Astrocyte (in vitro differentiated cells and primary cell): ENCODE measurements at regions not wholly inside any gene's neighbourhood (a gene's known extent, or its start where the extent isn't known, plus 50 kb on each side); places are given as distances from the start of the nearest gene placed in this dataset.

Experiments used
- DNase-seq: peaks from one replicate; pipeline ENCODE4 v3.0.0-alpha.2; 2010; ENCODE audit warnings: low read depth
- FAIRE-seq: peaks from 2 replicates; lab custom pipeline; 2011; peaks lifted over from hg19 to GRCh38; lab: Jason Lieb, UNC
- H2AFZ ChIP-seq: 2 replicates; pipeline ENCODE4 v1.6.0; 2012; ENCODE audit warnings: low read depth, low read length, inconsistent platforms
- H3K27ac ChIP-seq: 2 replicates; pipeline ENCODE4 v1.5.1; 2011; ENCODE audit warnings: low read depth, low read length, inconsistent platforms
- H3K27me3 ChIP-seq: 2 replicates; pipeline ENCODE4 v1.6.0; 2011; ENCODE audit warnings: low read length, inconsistent platforms; ENCODE audit not compliant: insufficient read depth
- H3K36me3 ChIP-seq: 2 replicates; pipeline ENCODE4 v1.5.1; 2011; ENCODE audit warnings: low read length, inconsistent platforms; ENCODE audit not compliant: insufficient read depth
- H3K4me1 ChIP-seq: 2 replicates; pipeline ENCODE4 v1.5.1; 2011; ENCODE audit warnings: low read length, inconsistent platforms; ENCODE audit not compliant: insufficient read depth
- H3K4me2 ChIP-seq: 2 replicates; pipeline ENCODE4 v1.6.0; 2012; ENCODE audit warnings: low read length, inconsistent platforms
- H3K4me3 ChIP-seq: 2 replicates; pipeline ENCODE4 v1.5.1; 2011; ENCODE audit warnings: low read depth, mild to moderate bottlenecking, low read length, inconsistent platforms; ENCODE audit not compliant: insufficient read depth
- H3K79me2 ChIP-seq: 2 replicates; pipeline ENCODE4 v1.6.0; 2012; ENCODE audit warnings: mild to moderate bottlenecking, low read length, inconsistent platforms; ENCODE audit not compliant: insufficient read depth
- H3K9ac ChIP-seq: 2 replicates; pipeline ENCODE4 v1.6.0; 2012; ENCODE audit warnings: mild to moderate bottlenecking, low read length, inconsistent platforms
- H3K9me3 ChIP-seq: 2 replicates; pipeline ENCODE4 v1.5.1; 2012; ENCODE audit warnings: low read depth, mild to moderate bottlenecking, low read length, inconsistent platforms; ENCODE audit not compliant: insufficient read depth
- H4K20me1 ChIP-seq: 2 replicates; pipeline ENCODE4 v1.6.0; 2012; ENCODE audit warnings: low read length, inconsistent platforms; ENCODE audit not compliant: insufficient read depth
- H3K27ac Mint-ChIP-seq: one replicate; pipeline ENCODE4 v1.8.0; 2021; ENCODE audit warnings: mild to moderate bottlenecking, mixed read lengths; ENCODE audit not compliant: unreplicated experiment
- H3K27me3 Mint-ChIP-seq: one replicate; pipeline ENCODE4 v1.8.0; 2021; ENCODE audit warnings: low read depth, mixed read lengths; ENCODE audit not compliant: unreplicated experiment
- H3K36me3 Mint-ChIP-seq: one replicate; pipeline ENCODE4 v1.8.0; 2021; ENCODE audit warnings: low read depth, mixed read lengths; ENCODE audit not compliant: unreplicated experiment
- H3K4me1 Mint-ChIP-seq: one replicate; pipeline ENCODE4 v1.8.0; 2021; ENCODE audit warnings: low read depth, mixed read lengths; ENCODE audit not compliant: unreplicated experiment
- H3K4me3 Mint-ChIP-seq: one replicate; pipeline ENCODE4 v1.8.0; 2021; ENCODE audit warnings: mild to moderate bottlenecking, moderate library complexity, mixed read lengths; ENCODE audit not compliant: unreplicated experiment
- H3K9me3 Mint-ChIP-seq: one replicate; pipeline ENCODE4 v1.8.0; 2021; ENCODE audit warnings: mild to moderate bottlenecking, mixed read lengths; ENCODE audit not compliant: unreplicated experiment
- EZH2 ChIP-seq: IDR thresholded peaks from 2 replicates; pipeline ENCODE4 v1.6.1; 2012; ENCODE audit warnings: mild to moderate bottlenecking, low read length, inconsistent platforms; ENCODE audit not compliant: insufficient read depth
- TF ChIP-seq, protein P1 (sequence below): IDR thresholded peaks from 2 replicates; pipeline ENCODE4 v1.5.1; 2011; ENCODE audit warnings: low read depth, mild to moderate bottlenecking, inconsistent platforms, low read length, moderate library complexity; ENCODE audit not compliant: insufficient read depth

- Histone ChIP-seq H3K36me3 (no peaks in the 10 kb centered on the region), H3K79me2 (no peaks in the 10 kb centered on the region), H3K27ac (peak overlapping the region; percentile 47), H2AFZ (peak overlapping the region; percentile 23), H3K4me1 (peaks cover 19% of the 10 kb centered on the region), H3K9me3 (no peaks in the 10 kb centered on the region), H3K4me2 (peak overlapping the region; percentile 44), H4K20me1 (no peaks in the 10 kb centered on the region), H3K4me3 (no peak overlapping the region), H3K27me3 (no peaks in the 10 kb centered on the region), H3K9ac (no peak overlapping the region)
- Mint-ChIP-seq H3K27ac (peak overlapping the region; percentile 86), H3K36me3 (no peaks in the 10 kb centered on the region), H3K9me3 (no peaks in the 10 kb centered on the region), H3K4me3 (no peak overlapping the region), H3K4me1 (peaks cover 19% of the 10 kb centered on the region), H3K27me3 (no peaks in the 10 kb centered on the region)
- DNase-seq (no peak), FAIRE-seq (no peak)
- TF ChIP-seq EZH2: no peak
- TF ChIP-seq, protein P1, sequence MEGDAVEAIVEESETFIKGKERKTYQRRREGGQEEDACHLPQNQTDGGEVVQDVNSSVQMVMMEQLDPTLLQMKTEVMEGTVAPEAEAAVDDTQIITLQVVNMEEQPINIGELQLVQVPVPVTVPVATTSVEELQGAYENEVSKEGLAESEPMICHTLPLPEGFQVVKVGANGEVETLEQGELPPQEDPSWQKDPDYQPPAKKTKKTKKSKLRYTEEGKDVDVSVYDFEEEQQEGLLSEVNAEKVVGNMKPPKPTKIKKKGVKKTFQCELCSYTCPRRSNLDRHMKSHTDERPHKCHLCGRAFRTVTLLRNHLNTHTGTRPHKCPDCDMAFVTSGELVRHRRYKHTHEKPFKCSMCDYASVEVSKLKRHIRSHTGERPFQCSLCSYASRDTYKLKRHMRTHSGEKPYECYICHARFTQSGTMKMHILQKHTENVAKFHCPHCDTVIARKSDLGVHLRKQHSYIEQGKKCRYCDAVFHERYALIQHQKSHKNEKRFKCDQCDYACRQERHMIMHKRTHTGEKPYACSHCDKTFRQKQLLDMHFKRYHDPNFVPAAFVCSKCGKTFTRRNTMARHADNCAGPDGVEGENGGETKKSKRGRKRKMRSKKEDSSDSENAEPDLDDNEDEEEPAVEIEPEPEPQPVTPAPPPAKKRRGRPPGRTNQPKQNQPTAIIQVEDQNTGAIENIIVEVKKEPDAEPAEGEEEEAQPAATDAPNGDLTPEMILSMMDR: no peak
These were observed 492.7 kb downstream of the NTRK3 start for GRCh38 chr15:87763837-87764236.

GRCh38 chr15:87761736-87762509, 494.6 kb downstream of the NTRK3 start:
- H3K9me3 Mint-ChIP-seq: no peaks in the 10 kb centered on the region
- Histone ChIP-seq H3K36me3 (no peaks in the 10 kb centered on the region), H2AFZ (no peak overlapping the region), H3K9me3 (no peaks in the 10 kb centered on the region), H3K4me2 (no peak overlapping the region), H3K9ac (no peak overlapping the region), H3K27ac (no peak overlapping the region), H3K79me2 (no peaks in the 10 kb centered on the region), H3K4me3 (no peak overlapping the region), H3K4me1 (peaks cover 19% of the 10 kb centered on the region), H4K20me1 (no peaks in the 10 kb centered on the region), H3K27me3 (no peaks in the 10 kb centered on the region)
- peaks cover 26% of the 10 kb centered on the region for H3K4me1 Mint-ChIP-seq
- no peak overlapping the region for H3K27ac Mint-ChIP-seq
- H3K4me3 Mint-ChIP-seq: no peak overlapping the region
- H3K27me3 Mint-ChIP-seq: peaks cover 2% of the 10 kb centered on the region
- FAIRE-seq: no peak
- H3K36me3 Mint-ChIP-seq: no peaks in the 10 kb centered on the region
- TF ChIP-seq, protein P1: no peak
- TF ChIP-seq EZH2: no peak
- DNase-seq: no peak
